HEK293 (cell line): ENCODE measurements at regions not wholly inside any gene's neighbourhood (a gene's known extent, or its start where the extent isn't known, plus 50 kb on each side); places are given as distances from the start of the nearest gene placed in this dataset.

Source experiments
- TF ChIP-seq, protein P1 (sequence below): fragments of 450-650 bp; formaldehyde crosslinking; IDR thresholded peaks from 2 replicates; pipeline ENCODE4 v1.5.1; 2016; ENCODE audit warnings: missing biosample characterization, missing genetic modification characterization
- TF ChIP-seq, protein P2 (sequence below): fragments of 450-650 bp; formaldehyde crosslinking; IDR thresholded peaks from 2 replicates; pipeline ENCODE4 v1.5.1; 2016; ENCODE audit warnings: missing biosample characterization, missing genetic modification characterization

DNA sequence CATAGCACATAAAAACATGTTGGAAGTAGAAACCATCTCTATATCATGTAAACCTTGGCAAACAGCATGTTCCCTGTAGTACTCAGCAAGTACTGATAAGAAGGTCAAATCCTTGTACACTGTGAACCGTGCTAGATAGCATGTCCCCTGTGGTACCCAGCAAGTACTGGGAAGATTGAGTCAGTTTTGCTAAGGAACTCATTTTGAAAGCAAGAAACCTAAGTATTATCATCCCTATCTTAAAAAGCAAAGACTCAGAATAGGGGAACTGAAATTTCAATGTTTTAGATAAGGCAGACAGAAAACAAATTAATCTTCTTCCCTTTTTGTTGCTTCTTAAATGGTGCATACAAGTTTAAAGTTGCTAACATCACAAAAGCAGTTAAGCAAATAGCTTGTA, 180.2 kb downstream of the RBM46 start:
- TF ChIP-seq, protein P1, sequence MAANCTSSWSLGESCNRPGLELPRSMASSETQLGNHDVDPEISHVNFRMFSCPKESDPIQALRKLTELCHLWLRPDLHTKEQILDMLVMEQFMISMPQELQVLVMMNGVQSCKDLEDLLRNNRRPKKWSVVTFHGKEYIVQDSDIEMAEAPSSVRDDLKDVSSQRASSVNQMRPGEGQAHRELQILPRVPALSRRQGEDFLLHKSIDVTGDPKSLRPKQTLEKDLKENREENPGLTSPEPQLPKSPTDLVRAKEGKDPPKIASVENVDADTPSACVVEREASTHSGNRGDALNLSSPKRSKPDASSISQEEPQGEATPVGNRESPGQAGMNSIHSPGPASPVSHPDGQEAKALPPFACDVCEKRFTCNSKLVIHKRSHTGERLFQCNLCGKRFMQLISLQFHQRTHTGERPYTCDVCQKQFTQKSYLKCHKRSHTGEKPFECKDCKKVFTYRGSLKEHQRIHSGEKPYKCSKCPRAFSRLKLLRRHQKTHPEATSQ, result no peak
- TF ChIP-seq, protein P2, sequence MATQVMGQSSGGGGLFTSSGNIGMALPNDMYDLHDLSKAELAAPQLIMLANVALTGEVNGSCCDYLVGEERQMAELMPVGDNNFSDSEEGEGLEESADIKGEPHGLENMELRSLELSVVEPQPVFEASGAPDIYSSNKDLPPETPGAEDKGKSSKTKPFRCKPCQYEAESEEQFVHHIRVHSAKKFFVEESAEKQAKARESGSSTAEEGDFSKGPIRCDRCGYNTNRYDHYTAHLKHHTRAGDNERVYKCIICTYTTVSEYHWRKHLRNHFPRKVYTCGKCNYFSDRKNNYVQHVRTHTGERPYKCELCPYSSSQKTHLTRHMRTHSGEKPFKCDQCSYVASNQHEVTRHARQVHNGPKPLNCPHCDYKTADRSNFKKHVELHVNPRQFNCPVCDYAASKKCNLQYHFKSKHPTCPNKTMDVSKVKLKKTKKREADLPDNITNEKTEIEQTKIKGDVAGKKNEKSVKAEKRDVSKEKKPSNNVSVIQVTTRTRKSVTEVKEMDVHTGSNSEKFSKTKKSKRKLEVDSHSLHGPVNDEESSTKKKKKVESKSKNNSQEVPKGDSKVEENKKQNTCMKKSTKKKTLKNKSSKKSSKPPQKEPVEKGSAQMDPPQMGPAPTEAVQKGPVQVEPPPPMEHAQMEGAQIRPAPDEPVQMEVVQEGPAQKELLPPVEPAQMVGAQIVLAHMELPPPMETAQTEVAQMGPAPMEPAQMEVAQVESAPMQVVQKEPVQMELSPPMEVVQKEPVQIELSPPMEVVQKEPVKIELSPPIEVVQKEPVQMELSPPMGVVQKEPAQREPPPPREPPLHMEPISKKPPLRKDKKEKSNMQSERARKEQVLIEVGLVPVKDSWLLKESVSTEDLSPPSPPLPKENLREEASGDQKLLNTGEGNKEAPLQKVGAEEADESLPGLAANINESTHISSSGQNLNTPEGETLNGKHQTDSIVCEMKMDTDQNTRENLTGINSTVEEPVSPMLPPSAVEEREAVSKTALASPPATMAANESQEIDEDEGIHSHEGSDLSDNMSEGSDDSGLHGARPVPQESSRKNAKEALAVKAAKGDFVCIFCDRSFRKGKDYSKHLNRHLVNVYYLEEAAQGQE (tag by site-specific recombination), result no peak
